ENCODE measurements at regions not wholly inside any gene's neighbourhood (a gene's known extent, or its start where the extent isn't known, plus 50 kb on each side); places are given as distances from the start of the nearest gene placed in this dataset.

DNA sequence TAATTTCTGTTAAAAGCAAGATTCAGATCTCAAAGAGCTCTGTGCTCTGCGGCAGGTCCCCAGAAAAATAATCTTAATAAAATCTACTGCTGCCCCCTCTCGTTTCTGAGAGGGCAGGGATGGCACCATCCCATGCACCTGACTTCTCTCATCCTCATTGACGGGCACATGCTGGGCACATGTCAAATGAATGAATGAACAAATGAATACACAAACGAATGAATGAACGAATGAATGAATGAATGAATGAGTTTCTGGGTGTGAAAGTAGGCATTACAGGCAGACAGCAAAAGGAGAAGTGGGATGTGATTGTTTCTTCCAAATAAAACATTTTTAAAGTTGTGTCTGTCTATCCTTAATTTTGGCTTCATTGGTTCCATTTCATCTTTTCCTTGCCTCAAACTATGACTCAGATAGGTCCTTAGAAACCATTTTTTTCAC, 398.1 kb upstream of the PRKCQ start:
- DNase-seq (ENCODE audit: extremely low spot score in 2 of 2), result no peak
- Histone ChIP-seq H3K4me3 (no peak overlapping the region), H3K27me3 (no peaks in the 10 kb centered on the region), H3K4me1 (no peaks in the 10 kb centered on the region), H3K27ac (no peak overlapping the region), H3K36me3 (no peaks in the 10 kb centered on the region), H3K9me3 (no peaks in the 10 kb centered on the region)
- intact Hi-C loops (cut with DNase I), result no loop called here
- TF ChIP-seq POLR2AphosphoS5 (IDR thresholded peaks at IDR 0.05; ENCODE audit: insufficient read depth in 1 of 2, low read depth in 1 of 2), result no peak
- no peak for TF ChIP-seq POLR2A (IDR thresholded peaks at IDR 0.05)
- TF ChIP-seq CTCF (IDR thresholded peaks at IDR 0.05), result no peak

- Histone ChIP-seq H3K4me3 (no peak overlapping the region), H3K27me3 (no peaks in the 10 kb centered on the region), H3K9me3 (no peaks in the 10 kb centered on the region), H3K36me3 (no peaks in the 10 kb centered on the region), H3K4me1 (no peaks in the 10 kb centered on the region), H3K27ac (no peak overlapping the region)
- intact Hi-C loops (cut with DNase I), result no loop called here
- TF ChIP-seq POLR2AphosphoS5 (IDR thresholded peaks at IDR 0.05; ENCODE audit: insufficient read depth in 1 of 2, low read depth in 1 of 2) (no peak), CTCF (IDR thresholded peaks at IDR 0.05) (no peak), POLR2A (IDR thresholded peaks at IDR 0.05) (no peak)
- DNase-seq (ENCODE audit: extremely low spot score in 2 of 2), result no peak
These were observed 397.5 kb upstream of the PRKCQ start for GRCh38 chr10:6977398-6978186.

DNA sequence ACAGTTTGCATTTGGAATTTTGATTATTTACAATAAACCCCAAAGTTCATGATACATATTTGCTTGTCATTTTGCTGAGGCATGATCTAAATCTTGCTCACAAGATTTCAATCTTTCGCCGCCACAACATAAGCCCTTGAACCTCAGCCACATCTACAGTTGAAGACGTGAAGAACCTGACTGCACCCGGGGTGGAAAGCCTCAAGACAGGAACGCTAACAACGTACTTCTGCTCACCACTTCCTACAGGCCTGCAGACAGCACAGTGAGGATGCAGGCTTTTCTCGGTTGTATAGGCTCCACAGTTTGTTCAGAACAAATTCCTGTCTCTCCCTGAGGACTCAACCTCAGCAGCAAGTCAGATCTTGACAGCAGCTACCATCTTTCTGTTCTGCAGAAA, 393.8 kb upstream of the PRKCQ start:
- no peaks in the 10 kb centered on the region for H3K4me1 ChIP-seq
- H3K27me3 ChIP-seq, result no peaks in the 10 kb centered on the region
- H3K36me3 ChIP-seq, result no peaks in the 10 kb centered on the region
- no peaks in the 10 kb centered on the region for H3K9me3 ChIP-seq
- intact Hi-C loops (cut with DNase I), result no loop called here
- DNase-seq (ENCODE audit: extremely low spot score in 2 of 2), result no peak
- H3K27ac ChIP-seq, result no peak overlapping the region
- no peak for TF ChIP-seq POLR2AphosphoS5 (IDR thresholded peaks at IDR 0.05; ENCODE audit: insufficient read depth in 1 of 2, low read depth in 1 of 2)
- no peak for TF ChIP-seq POLR2A (IDR thresholded peaks at IDR 0.05)
- TF ChIP-seq CTCF (IDR thresholded peaks at IDR 0.05), result no peak
- no peak overlapping the region for H3K4me3 ChIP-seq

- intact Hi-C loops (cut with DNase I), result no loop called here
- H3K27me3 ChIP-seq, result no peaks in the 10 kb centered on the region
- H3K4me3 ChIP-seq, result no peak overlapping the region
- no peaks in the 10 kb centered on the region for H3K9me3 ChIP-seq
- no peaks in the 10 kb centered on the region for H3K36me3 ChIP-seq
- no peak for DNase-seq (ENCODE audit: extremely low spot score in 2 of 2)
- no peaks in the 10 kb centered on the region for H3K4me1 ChIP-seq
- no peak for TF ChIP-seq CTCF (IDR thresholded peaks at IDR 0.05)
- TF ChIP-seq POLR2AphosphoS5 (IDR thresholded peaks at IDR 0.05; ENCODE audit: insufficient read depth in 1 of 2, low read depth in 1 of 2), result no peak
- no peak for TF ChIP-seq POLR2A (IDR thresholded peaks at IDR 0.05)
- no peak overlapping the region for H3K27ac ChIP-seq
These were observed 392.1 kb upstream of the PRKCQ start for GRCh38 chr10:6972226-6972625.

- Histone ChIP-seq H3K4me1 (no peaks in the 10 kb centered on the region), H3K27me3 (no peaks in the 10 kb centered on the region), H3K36me3 (no peaks in the 10 kb centered on the region), H3K4me3 (no peak overlapping the region), H3K9me3 (no peaks in the 10 kb centered on the region), H3K27ac (no peak overlapping the region)
- TF ChIP-seq POLR2A (IDR thresholded peaks at IDR 0.05) (no peak), CTCF (IDR thresholded peaks at IDR 0.05) (no peak), POLR2AphosphoS5 (IDR thresholded peaks at IDR 0.05; ENCODE audit: insufficient read depth in 1 of 2, low read depth in 1 of 2) (no peak)
- intact Hi-C loops (cut with DNase I), result no loop called here
- DNase-seq (ENCODE audit: extremely low spot score in 2 of 2), result no peak
These were observed 389.6 kb upstream of the PRKCQ start for GRCh38 chr10:6969659-6970058.

Data from vagina (tissue), 2 donors.